Gastrocnemius medialis (tissue), 4 donors: ENCODE measurements at regions not wholly inside any gene's neighbourhood (a gene's known extent, or its start where the extent isn't known, plus 50 kb on each side); places are given as distances from the start of the nearest gene placed in this dataset.

Experiments
- CTCF ChIP-seq, 5 experiments: fragments of 450-650 bp in 3 of 5; fragments of 200-600 bp in 2 of 5; sonication (generic) in 2 of 5; IDR thresholded peaks in 4 of 5; conservative IDR thresholded peaks in 1 of 5; 1 replicate in 4 of 5; 2 replicates in 1 of 5; pipeline ENCODE4 v1.5.1; 2016 to 2019; ENCODE audit warnings: antibody characterized with exemption in 5 of 5, mild to moderate bottlenecking in 3 of 5, moderate library complexity in 3 of 5
- POLR2A ChIP-seq, 2 donors: fragments of 450-650 bp; IDR thresholded peaks; one replicate each; pipeline ENCODE4 v1.6.1; 2017; ENCODE audit warnings: antibody characterized with exemption in 2 of 2, mild to moderate bottlenecking in 2 of 2, moderate library complexity in 2 of 2

GRCh38 chr5:5619546-5619945 is 197.1 kb downstream of the ICE1 start:
- TF ChIP-seq CTCF (IDR thresholded peaks at IDR 0.05 in 4 of 5, conservative IDR thresholded peaks at IDR 0.05 in 1 of 5) (no peak), POLR2A (IDR thresholded peaks at IDR 0.05) (no peak)
